ENCODE measurements at regions not wholly inside any gene's neighbourhood (a gene's known extent, or its start where the extent isn't known, plus 50 kb on each side); places are given as distances from the start of the nearest gene placed in this dataset.
"Not testable (repeated sequence)": the region's sequence is repeated elsewhere in the genome, so short reads cannot be mapped to it uniquely, and the experiment has no call there.

GRCh38 chr4:188409851-188410250 is 270.6 kb downstream of the TRIML1 start:
- H3K27me3 Mint-ChIP-seq, result no peaks in the 10 kb centered on the region
- H3K4me3 Mint-ChIP-seq, result no peak overlapping the region
- DNase-seq, result no peak
- H3K9me3 Mint-ChIP-seq, result peaks cover 16% of the 10 kb centered on the region
- H3K27ac Mint-ChIP-seq, result no peak overlapping the region
- H3K36me3 Mint-ChIP-seq (ENCODE audit: low read depth), result no peaks in the 10 kb centered on the region
- ChIA-PET CTCF (no interaction called here), POLR2A (no interaction called here)
- no peaks in the 10 kb centered on the region for H3K4me1 Mint-ChIP-seq

GRCh38 chr4:188411805-188412204 is 272.6 kb downstream of the TRIML1 start:
- CTCF ChIA-PET, result no interaction called here
- POLR2A ChIA-PET, result no interaction called here

GRCh38 chr4:188412499-188412898 is 273.3 kb downstream of the TRIML1 start:
- ChIA-PET CTCF (no interaction called here), POLR2A (no interaction called here)
- H3K4me3 Mint-ChIP-seq, result no peak overlapping the region
- H3K9me3 Mint-ChIP-seq, result peaks cover 14% of the 10 kb centered on the region
- H3K27ac Mint-ChIP-seq, result no peak overlapping the region
- DNase-seq, result no peak
- H3K36me3 Mint-ChIP-seq (ENCODE audit: low read depth), result no peaks in the 10 kb centered on the region
- H3K27me3 Mint-ChIP-seq, result no peaks in the 10 kb centered on the region
- no peaks in the 10 kb centered on the region for H3K4me1 Mint-ChIP-seq

More at GRCh38 chr4:188411805-188412204, 272.6 kb downstream of the TRIML1 start:
- H3K9me3 Mint-ChIP-seq, result peaks cover 14% of the 10 kb centered on the region
- H3K27ac Mint-ChIP-seq, result no peak overlapping the region
- DNase-seq, result no peak
- no peaks in the 10 kb centered on the region for H3K27me3 Mint-ChIP-seq
- no peak overlapping the region for H3K4me3 Mint-ChIP-seq
- no peaks in the 10 kb centered on the region for H3K4me1 Mint-ChIP-seq
- no peaks in the 10 kb centered on the region for H3K36me3 Mint-ChIP-seq (ENCODE audit: low read depth)

GRCh38 chr4:188414441-188414840 is 275.2 kb downstream of the TRIML1 start:
- no peaks in the 10 kb centered on the region for H3K36me3 Mint-ChIP-seq (ENCODE audit: low read depth)
- CTCF ChIA-PET, result no interaction called here
- no peak for DNase-seq
- H3K4me1 Mint-ChIP-seq, result no peaks in the 10 kb centered on the region
- no peak overlapping the region for H3K4me3 Mint-ChIP-seq
- POLR2A ChIA-PET, result no interaction called here
- H3K27ac Mint-ChIP-seq, result no peak overlapping the region
- H3K9me3 Mint-ChIP-seq, result peaks cover 14% of the 10 kb centered on the region
- no peaks in the 10 kb centered on the region for H3K27me3 Mint-ChIP-seq

- H3K4me3 Mint-ChIP-seq, result no peak overlapping the region
- H3K9me3 Mint-ChIP-seq, result peaks cover 10% of the 10 kb centered on the region
- DNase-seq, result no peak
- H3K36me3 Mint-ChIP-seq (ENCODE audit: low read depth), result no peaks in the 10 kb centered on the region
- POLR2A ChIA-PET, result no interaction called here
- H3K27me3 Mint-ChIP-seq, result no peaks in the 10 kb centered on the region
- no peak overlapping the region for H3K27ac Mint-ChIP-seq
- CTCF ChIA-PET, result no interaction called here
- H3K4me1 Mint-ChIP-seq, result no peaks in the 10 kb centered on the region
Measured at GRCh38 chr4:188417181-188417580, 277.9 kb downstream of the TRIML1 start.

- Mint-ChIP-seq H3K4me1 (no peaks in the 10 kb centered on the region), H3K27ac (no peak overlapping the region), H3K27me3 (no peaks in the 10 kb centered on the region), H3K4me3 (no peak overlapping the region), H3K9me3 (no peaks in the 10 kb centered on the region), H3K36me3 (ENCODE audit: low read depth) (no peaks in the 10 kb centered on the region)
- DNase-seq, result no peak
- POLR2A ChIA-PET, result no interaction called here
- CTCF ChIA-PET, result no interaction called here
Measured at GRCh38 chr4:188423039-188423438, 283.8 kb downstream of the TRIML1 start.

GRCh38 chr4:188428935-188429334 is 289.7 kb downstream of the TRIML1 start:
- H3K9me3 Mint-ChIP-seq, result peaks cover 10% of the 10 kb centered on the region
- H3K4me1 Mint-ChIP-seq, result no peaks in the 10 kb centered on the region
- no peaks in the 10 kb centered on the region for H3K36me3 Mint-ChIP-seq (ENCODE audit: low read depth)
- CTCF ChIA-PET, result no interaction called here
- H3K27me3 Mint-ChIP-seq, result no peaks in the 10 kb centered on the region
- no peak for DNase-seq
- no peak overlapping the region for H3K4me3 Mint-ChIP-seq
- POLR2A ChIA-PET, result no interaction called here
- H3K27ac Mint-ChIP-seq, result no peak overlapping the region

- H3K4me3 Mint-ChIP-seq, result no peak overlapping the region
- CTCF ChIA-PET, result no interaction called here
- no peaks in the 10 kb centered on the region for H3K4me1 Mint-ChIP-seq
- no peak overlapping the region for H3K27ac Mint-ChIP-seq
- peaks cover 16% of the 10 kb centered on the region for H3K9me3 Mint-ChIP-seq
- POLR2A ChIA-PET, result no interaction called here
- no peaks in the 10 kb centered on the region for H3K27me3 Mint-ChIP-seq
- DNase-seq, result no peak
- no peaks in the 10 kb centered on the region for H3K36me3 Mint-ChIP-seq (ENCODE audit: low read depth)
Measured at GRCh38 chr4:188429965-188430364, 290.7 kb downstream of the TRIML1 start.

GRCh38 chr4:188430384-188430783 is 291.1 kb downstream of the TRIML1 start:
- POLR2A ChIA-PET, result no interaction called here
- H3K27ac Mint-ChIP-seq, result no peak overlapping the region
- peaks cover 18% of the 10 kb centered on the region for H3K9me3 Mint-ChIP-seq
- no peaks in the 10 kb centered on the region for H3K4me1 Mint-ChIP-seq
- H3K4me3 Mint-ChIP-seq, result no peak overlapping the region
- DNase-seq, result no peak
- CTCF ChIA-PET, result no interaction called here
- H3K36me3 Mint-ChIP-seq (ENCODE audit: low read depth), result no peaks in the 10 kb centered on the region
- H3K27me3 Mint-ChIP-seq, result no peaks in the 10 kb centered on the region

GRCh38 chr4:188432328-188432727 is 293.1 kb downstream of the TRIML1 start:
- Mint-ChIP-seq H3K4me1 (no peaks in the 10 kb centered on the region), H3K4me3 (no peak overlapping the region), H3K9me3 (peaks cover 20% of the 10 kb centered on the region), H3K36me3 (ENCODE audit: low read depth) (no peaks in the 10 kb centered on the region), H3K27ac (no peak overlapping the region), H3K27me3 (no peaks in the 10 kb centered on the region)
- ChIA-PET CTCF (no interaction called here), POLR2A (no interaction called here)
- no peak for DNase-seq

- Mint-ChIP-seq H3K4me3 (no peak overlapping the region), H3K27me3 (no peaks in the 10 kb centered on the region), H3K27ac (no peak overlapping the region), H3K36me3 (ENCODE audit: low read depth) (no peaks in the 10 kb centered on the region), H3K4me1 (no peaks in the 10 kb centered on the region), H3K9me3 (peaks cover 20% of the 10 kb centered on the region)
- no peak for DNase-seq
- ChIA-PET POLR2A (no interaction called here), CTCF (no interaction called here)
Measured at GRCh38 chr4:188433741-188434315, 294.6 kb downstream of the TRIML1 start.

- ChIA-PET CTCF (no interaction called here), POLR2A (no interaction called here)
- peaks cover 20% of the 10 kb centered on the region for H3K9me3 Mint-ChIP-seq
- H3K27ac Mint-ChIP-seq, result no peak overlapping the region
- H3K36me3 Mint-ChIP-seq (ENCODE audit: low read depth), result no peaks in the 10 kb centered on the region
- DNase-seq, result no peak
- no peaks in the 10 kb centered on the region for H3K4me1 Mint-ChIP-seq
- no peaks in the 10 kb centered on the region for H3K27me3 Mint-ChIP-seq
- H3K4me3 Mint-ChIP-seq, result no peak overlapping the region
Measured at GRCh38 chr4:188434643-188435042, 295.4 kb downstream of the TRIML1 start.

- ChIA-PET POLR2A (no interaction called here), CTCF (no interaction called here)
- Mint-ChIP-seq H3K27ac (no peak overlapping the region), H3K27me3 (no peaks in the 10 kb centered on the region), H3K4me3 (no peak overlapping the region), H3K4me1 (no peaks in the 10 kb centered on the region), H3K36me3 (ENCODE audit: low read depth) (no peaks in the 10 kb centered on the region), H3K9me3 (peaks cover 20% of the 10 kb centered on the region)
- DNase-seq, result no peak
Measured at GRCh38 chr4:188435381-188435780, 296.1 kb downstream of the TRIML1 start.

GRCh38 chr4:188437535-188437934 is 298.3 kb downstream of the TRIML1 start:
- POLR2A ChIA-PET, result no interaction called here
- no peaks in the 10 kb centered on the region for H3K36me3 Mint-ChIP-seq (ENCODE audit: low read depth)
- H3K27me3 Mint-ChIP-seq, result no peaks in the 10 kb centered on the region
- no peak overlapping the region for H3K4me3 Mint-ChIP-seq
- peaks cover 12% of the 10 kb centered on the region for H3K9me3 Mint-ChIP-seq
- H3K4me1 Mint-ChIP-seq, result no peaks in the 10 kb centered on the region
- H3K27ac Mint-ChIP-seq, result no peak overlapping the region
- CTCF ChIA-PET, result no interaction called here
- no peak for DNase-seq

- H3K36me3 Mint-ChIP-seq (ENCODE audit: low read depth); DNase-seq; H3K27me3 Mint-ChIP-seq; CTCF ChIA-PET; H3K4me1 Mint-ChIP-seq; H3K4me3 Mint-ChIP-seq; POLR2A ChIA-PET; H3K27ac Mint-ChIP-seq: not testable (repeated sequence)
- peaks cover 11% of the 10 kb centered on the region for H3K9me3 Mint-ChIP-seq
Measured at GRCh38 chr4:188438391-188438824, 299.2 kb downstream of the TRIML1 start.

Data from activated CD4-positive, alpha-beta memory T cell treated with anti-CD3 and anti-CD28 coated beads, Interleukin-2, amount 10 ng/mL, durations not matched to agents 7 days and 5 days (primary cell).